Testis (tissue), 2 donors: ENCODE measurements at regions not wholly inside any gene's neighbourhood (a gene's known extent, or its start where the extent isn't known, plus 50 kb on each side); places are given as distances from the start of the nearest gene placed in this dataset.

Source experiments
- CTCF ChIP-seq, 3 experiments: fragments of 450-650 bp in 2 of 3; fragments of 200-600 bp in 1 of 3; sonication (generic) in 1 of 3; IDR thresholded peaks; one replicate each; pipeline ENCODE4 v1.5.1; 2016 to 2019; ENCODE audit warnings: antibody characterized with exemption in 3 of 3, mild to moderate bottlenecking in 2 of 3, moderate library complexity in 1 of 3
- POLR2A ChIP-seq: fragments of 450-650 bp; IDR thresholded peaks from one replicate; pipeline ENCODE4 v1.6.1; 2017; ENCODE audit warnings: antibody characterized with exemption, mild to moderate bottlenecking, moderate library complexity

- no peak for TF ChIP-seq CTCF (IDR thresholded peaks at IDR 0.05)
- no peak for TF ChIP-seq POLR2A
Measured at GRCh38 chr12:93158065-93158843, 219.5 kb upstream of the NUDT4 start.
